HG02970 (cell line): ENCODE measurements at regions not wholly inside any gene's neighbourhood (a gene's known extent, or its start where the extent isn't known, plus 50 kb on each side); places are given as distances from the start of the nearest gene placed in this dataset.

Experiments used
- ATAC-seq: cut with Tn5 transposase; IDR thresholded peaks from one replicate; pipeline ENCODE4 v1.9.1; 2021; ENCODE audit warnings: mild to moderate bottlenecking, moderate library complexity, moderate number of reproducible peaks; ENCODE audit not compliant: unreplicated experiment, low FRiP score

DNA sequence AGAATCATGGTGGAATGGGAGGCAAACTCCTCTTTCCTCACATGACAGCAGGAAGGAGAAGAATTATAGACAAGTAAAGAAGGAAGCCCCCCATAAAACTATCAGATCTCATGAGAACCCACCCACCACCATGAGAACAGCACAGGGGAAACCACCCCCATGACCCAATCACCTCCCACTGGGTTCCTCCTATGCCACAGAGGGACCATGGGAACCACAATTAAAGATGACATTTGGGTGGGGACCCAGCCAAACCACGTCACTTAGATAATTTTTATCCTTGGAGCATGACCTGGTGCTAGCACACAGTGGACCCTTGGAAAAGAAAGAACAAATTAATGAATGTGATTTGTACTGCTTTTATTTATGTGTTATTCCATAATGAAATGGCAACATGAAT is 188.6 kb upstream of the NCKAP5 start:
- ATAC-seq = no peak

DNA sequence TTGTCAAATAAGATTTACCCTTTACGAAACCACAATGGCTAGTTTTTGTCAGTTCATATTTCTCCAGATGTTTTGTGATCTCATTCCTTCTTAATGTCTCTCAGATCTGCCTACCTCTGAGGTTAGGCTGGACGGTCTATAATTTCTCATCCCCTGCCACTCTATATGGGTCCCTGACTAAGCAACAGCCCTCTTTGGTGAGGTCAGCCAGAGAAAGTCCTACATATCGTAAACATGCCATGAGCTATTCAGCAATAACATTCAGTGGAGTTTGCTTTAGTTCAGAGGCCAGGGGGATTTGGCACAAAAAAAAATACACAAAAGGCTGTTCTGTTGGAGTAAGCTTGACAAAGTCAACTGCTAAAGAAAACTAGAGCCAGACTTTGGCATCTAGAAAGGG is 192.1 kb upstream of the NCKAP5 start:
- no peak for ATAC-seq

DNA sequence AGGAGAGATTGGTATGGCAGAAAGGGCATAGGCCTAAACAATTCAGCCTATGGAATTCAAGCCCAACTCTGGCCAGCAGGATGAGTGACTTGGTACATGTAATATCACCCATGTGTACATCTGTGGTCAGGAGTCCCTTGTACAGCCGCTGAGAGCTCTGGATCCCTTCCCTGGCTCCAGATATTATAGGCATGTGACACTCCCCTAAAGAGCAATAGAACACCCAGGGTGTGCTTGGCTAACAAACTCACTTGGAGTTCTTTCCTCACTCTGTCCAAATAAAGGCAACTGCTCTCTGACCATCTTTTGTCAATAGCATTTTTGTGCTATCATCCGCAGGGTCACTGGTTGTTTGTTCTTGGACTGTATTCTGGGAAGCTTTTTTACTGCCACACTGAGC is 197.4 kb upstream of the NCKAP5 start:
- ATAC-seq = no peak

DNA sequence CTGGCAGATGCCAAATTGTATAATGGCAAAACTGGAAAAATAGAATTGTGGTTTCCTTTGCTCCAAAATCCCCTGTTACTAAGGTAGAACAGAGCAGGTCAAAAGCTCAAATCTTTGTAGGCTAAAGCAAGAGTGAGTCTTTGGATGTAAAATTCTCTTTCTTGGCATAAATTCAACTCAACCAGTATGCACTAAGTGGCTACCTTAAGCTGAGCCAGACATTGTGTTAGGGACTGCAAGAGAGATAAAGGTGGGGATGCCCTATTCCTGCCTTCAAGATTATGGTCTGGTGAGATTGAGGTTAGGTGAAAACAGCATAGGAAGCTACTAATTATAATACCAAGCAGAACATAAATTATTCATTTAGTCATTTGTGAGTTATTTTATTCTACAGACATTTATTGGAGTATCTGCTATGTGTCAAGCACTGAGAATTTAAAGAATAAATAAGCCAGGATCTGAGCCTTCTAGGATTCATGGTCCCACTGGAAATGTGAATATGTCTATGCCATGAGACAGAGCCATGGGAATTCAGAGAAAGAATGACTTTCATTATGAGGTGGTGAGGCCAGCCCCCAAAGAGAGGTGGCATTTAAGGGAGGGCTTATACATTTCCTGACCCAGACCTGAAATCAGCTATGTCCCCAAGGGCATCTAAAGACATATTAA is 198.0 kb upstream of the NCKAP5 start:
- ATAC-seq = no peak

DNA sequence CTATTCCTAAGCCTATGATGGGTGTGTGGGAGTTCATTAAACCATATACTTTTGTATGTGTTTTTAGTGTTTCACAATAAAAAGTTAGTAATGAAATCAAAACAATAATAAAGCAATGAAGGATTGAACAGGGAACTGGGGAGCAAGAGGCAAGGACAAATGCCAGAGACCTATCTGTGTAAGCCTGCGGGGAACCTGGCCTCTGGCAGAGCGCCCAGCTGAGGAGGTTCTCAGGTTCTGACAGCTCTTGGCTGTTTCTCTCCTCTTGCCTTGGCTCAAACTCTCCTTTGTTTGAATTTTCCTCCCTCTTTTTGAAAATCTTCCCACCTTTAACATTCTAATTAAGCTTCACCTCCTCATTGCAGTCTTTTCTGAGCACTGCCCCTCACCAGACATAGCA is 200.0 kb upstream of the NCKAP5 start:
- ATAC-seq = no peak

DNA sequence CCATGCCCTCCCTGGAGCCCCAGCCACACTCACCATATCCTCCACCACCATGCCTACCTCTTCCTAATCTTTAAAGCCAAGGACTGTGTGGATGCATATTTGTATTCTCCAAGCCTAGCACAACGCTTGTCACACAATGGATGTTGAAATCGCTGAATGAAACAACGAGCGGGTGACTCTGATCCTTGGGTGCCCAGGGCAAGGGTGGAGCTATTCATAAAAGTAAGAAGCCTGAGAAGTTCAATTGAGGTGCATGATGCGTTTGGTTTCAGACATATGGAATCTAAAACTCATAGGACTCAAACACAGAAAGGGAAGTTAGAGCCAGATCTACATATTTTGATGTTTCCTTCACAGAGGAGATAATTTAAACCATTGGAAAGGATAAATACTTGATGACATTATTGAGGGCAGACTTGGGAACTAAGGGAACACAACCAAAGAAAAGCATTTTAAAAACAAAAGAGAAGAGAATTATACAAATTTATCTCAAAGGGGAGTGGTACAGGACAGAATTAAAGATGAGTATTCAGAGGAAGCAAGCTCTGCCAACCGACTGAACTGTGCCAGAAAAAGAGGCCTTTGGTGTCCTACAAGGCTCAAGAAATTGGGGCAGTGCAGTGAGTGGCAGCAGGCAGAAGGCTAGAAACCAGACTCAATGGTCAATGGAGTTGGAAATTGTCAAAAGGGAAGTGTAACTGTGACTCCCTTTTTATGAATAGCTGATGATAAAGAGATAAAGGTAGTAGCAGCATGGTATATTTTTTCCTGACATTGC is 200.6 kb upstream of the NCKAP5 start:
- ATAC-seq = no peak

DNA sequence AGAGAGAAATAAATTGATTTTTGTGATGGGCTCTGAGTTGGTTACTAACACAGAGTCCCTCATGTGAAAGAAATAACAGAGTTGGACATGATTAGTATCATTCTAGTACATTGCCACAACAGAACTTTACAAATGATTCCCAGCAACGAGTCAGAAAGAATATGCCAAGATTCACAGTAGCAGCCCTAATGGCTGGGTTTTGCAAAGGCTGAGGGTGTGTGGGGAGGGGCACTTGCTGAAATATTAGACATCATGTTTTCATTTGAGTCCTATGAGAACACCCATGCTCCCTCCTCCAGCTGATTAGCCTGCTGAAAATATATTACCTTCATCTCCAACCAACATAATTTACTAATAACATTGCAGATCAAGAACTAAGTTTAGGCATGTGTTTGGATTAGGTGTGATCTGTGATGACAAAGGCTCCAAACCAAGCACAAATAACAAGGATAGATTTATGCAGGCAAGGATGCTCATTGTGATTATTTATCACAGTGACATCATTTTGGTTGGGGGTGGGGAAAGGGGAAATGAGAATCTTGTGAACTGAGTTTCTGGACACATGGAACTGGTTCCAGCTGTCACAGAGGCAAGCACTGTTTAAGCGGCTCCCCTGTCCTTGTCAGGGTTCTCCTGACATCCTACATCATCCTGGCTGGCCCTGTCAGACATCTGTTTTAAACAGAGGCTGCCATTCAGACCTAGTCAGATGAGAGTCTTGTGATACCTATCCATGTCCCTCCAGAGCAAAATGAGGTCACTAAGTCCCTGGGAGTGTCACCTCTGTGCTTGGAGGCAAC is 205.8 kb upstream of the NCKAP5 start:
- no peak for ATAC-seq

DNA sequence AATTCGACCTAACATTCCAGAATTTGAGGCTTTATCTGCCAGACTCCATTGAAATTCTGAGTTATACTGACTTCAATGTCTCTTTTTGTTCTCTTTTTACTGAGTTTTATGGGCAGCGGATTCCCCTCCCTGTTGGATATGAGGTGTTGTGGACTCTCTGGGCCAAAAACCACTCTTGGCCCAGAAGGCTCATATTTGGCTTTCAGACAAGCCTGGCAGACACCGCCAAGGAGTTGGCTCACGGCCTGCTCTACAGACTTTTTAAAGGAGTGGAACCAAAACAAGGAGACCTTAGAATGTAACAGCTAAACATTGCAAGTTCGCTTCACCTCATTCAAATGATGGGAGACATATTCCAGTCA is 206.4 kb upstream of the NCKAP5 start:
- ATAC-seq = no peak

DNA sequence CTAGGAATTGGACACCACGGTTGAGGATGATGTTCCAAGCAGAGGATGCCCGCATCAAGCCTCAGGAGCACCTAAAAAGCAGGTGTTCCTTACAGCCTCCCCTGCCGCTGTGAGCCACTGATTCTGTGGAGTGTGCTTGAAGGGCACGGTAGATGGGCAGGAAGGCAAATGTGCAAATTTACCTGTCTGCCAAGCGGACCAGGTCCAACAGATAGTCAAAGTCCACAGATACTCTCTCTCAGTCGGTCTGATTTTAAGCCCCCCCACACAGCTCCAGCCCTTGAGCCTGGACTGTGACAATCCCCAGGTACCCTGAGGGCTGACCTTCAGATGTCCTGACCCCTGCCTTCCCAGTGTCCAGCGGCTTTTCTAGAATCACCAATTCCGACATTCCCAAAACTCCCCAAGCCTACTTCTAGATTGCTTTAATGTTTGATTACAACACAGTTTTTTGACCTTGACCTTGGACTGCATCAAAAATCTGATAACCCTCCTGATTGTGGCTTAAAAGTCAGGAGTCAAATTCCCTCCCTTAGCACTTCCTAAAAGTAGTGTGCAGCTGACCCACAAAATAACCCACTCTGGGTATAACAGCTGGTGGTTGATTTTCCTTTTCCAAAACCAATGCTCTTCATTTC is 208.8 kb upstream of the NCKAP5 start:
- no peak for ATAC-seq

DNA sequence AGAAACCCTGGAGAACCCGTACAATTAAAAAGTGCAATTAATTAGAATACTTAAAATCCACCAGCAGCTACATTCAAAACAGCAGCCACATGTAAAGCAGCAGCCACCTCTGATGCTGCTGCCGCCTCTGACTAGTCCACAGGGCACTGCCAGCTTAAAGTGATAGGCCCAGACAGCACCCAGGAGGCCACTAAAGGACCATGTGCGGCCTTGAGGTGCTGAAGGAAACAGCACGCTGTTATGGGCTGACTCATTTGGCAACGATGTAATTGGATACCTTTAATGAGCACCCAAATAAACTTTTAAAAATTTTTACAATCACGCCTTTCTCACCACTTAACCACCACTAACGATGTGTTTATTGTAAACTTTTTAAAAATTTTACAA is 209.3 kb upstream of the NCKAP5 start:
- ATAC-seq = no peak

DNA sequence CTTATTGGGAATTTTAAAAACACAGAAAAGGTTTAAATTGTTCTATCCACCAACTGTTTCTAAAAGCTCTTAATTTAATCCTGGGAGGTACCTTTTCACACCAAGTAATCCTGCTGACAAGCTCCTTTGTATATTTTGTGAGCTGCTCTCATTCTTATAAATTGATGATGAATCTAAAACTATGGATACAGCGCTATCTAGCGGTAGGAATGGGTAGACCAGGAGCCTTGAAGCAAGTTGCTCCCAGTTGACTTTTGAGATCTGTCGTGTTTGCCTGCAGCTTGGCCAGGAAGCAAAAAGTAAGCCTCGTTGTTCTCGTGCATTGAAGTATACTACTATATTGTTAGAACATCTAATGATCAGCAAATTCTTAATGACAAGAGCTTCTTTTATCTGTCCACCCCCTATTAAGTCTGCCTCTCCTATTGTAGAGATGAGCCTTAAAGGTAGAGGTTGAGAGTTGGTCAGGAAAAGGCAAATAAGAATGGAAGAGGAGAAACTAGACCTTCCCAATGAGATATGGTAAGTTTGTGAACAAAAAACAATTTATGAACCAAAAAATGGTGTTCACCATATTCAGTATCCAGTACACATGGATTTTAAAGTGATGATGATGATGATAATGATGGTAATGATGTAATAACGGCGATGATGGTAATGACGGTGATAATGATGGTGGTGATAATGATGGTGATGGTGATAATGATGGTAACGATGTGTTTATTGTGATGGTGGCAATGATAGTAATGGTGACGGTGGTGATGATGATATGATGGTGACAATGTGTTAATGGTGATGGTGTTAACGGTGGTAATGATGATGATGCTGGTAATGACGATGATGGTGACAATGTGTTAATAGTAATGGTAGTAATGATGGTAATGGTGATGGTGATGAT is 212.1 kb upstream of the NCKAP5 start:
- ATAC-seq = no peak

DNA sequence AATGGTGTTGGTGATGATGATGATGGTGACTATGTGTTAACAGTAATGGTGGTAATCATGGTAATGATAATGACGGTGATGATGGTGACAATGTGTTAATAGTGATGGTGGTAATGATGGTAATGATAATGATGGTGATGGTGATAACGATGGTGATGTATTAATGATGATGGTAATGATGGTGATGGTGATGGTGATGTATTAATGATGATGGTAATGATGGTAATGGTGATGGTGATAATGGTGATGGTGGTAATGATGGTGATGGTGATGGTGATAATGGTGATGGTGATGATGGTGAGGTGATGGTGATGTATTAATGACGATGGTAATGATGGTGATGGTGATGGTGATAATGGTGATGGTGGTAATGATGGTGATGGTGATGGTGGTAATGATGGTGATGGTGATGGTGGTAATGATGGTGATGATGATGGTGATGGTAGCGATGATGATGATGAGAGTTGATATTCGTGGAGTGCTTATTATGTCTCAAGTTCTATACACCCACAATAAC is 212.8 kb upstream of the NCKAP5 start:
- ATAC-seq = no peak

DNA sequence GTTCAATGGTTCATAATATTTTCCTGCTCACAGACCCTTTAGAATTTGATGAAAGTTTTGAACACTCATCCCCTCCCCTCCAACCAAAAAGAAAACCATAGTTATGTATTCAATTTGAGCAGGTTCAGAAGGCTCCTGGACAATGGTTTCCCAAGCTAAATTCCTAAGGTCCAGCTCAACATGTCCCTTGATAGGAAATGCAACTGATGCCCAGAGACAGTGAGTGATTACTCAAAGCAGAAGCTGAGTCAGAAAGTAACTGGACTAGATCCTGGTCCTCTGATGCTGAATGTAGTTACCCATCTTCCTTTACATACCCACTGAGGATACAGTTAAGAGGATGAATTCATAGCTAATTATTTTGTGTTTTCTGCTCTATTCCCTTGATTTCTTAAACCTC is 218.9 kb upstream of the NCKAP5 start:
- no peak for ATAC-seq

DNA sequence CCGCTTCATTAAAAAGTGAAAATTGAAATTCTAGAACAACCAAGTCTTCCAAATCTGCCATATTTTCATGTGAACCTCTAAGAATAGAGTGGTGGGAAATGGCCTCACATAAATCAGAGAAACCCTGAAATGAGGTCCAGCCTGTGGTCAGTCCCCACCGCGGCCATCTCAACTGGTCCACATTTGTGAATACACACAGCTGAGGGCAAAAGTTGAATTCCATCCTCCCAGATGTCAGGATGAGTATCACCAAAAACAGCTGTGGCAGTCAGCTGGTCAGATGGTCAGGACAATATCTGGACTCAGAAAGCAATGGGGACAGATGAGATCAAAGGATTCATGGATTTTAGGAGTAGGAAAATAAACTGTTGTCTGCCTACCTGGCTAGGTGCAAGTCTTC is 219.4 kb upstream of the NCKAP5 start:
- no peak for ATAC-seq

DNA sequence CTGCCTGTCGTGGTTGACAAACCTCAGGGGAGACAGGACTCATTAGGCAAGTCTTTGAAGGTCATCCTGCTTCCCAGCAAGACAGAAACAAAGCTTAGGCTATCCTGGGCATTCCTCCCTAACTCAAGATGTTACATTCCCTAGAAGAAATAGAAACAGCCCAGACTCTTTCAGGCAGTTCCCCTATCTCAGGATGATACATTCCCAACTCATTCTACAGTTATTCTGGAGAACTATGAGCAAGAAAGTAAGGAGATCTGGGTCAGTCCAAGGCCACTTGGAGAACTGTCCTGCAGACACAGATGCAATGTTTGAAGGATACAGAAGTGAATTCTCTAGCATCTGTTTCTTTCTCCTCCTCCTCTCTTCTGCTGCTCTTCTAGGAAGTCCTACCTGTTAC is 220.1 kb upstream of the NCKAP5 start:
- ATAC-seq = no peak

DNA sequence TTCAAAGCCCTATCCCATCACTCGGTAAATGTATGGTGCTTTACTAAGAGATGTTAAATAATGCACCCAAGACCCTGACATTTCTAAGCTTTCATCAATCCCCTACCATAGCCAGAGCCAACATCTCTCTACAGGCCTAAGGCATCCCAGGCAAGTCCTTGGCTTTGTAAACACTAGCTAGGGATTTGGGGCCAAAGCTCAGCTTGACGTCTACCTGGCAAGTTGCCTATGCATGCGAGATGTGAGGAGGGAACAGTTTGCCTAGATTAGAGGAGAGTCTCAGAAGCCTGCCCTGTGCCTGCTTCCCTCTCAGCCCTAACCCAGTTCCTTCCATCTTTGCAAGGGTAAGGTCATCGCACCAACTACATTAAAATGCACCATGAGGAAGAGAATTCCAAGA is 221.5 kb upstream of the NCKAP5 start:
- ATAC-seq = no peak

DNA sequence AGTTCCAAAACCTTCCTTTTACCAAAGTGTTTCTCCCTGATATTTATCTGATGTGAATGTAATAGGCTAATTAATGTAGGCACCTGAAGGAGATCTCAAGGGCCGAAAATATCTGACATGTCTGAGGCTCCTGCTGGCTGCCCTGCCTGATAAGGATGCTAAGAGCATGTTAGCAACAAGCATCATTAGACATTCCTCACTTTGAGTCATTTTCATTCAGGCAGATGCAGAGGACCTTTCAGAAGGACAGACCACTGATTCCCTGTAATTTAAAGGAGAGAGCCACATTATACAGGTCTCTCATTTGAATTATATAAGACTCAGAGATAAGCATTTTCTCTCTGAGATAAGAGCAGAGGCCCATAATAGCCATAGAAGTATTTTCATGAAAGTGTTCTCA is 222.4 kb upstream of the NCKAP5 start:
- no peak for ATAC-seq

DNA sequence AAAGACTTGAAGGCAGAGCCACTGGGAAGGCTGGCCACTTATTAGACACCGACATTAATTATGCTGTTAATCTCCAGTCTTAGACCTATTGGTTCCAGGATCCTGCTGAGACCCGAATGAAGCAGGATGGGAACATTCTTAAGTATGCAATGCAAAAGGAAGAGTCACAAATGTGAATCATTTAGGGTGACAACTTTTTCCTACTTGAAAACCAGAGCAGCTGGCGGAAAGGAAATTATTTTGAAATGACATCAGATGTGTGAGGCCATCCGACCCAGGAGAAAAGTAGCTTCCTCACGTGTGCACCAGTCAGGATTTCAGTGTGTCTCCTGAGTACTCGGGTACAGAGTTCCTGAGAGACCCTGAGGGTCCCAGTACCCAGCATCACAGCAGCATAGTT is 222.9 kb upstream of the NCKAP5 start:
- no peak for ATAC-seq

DNA sequence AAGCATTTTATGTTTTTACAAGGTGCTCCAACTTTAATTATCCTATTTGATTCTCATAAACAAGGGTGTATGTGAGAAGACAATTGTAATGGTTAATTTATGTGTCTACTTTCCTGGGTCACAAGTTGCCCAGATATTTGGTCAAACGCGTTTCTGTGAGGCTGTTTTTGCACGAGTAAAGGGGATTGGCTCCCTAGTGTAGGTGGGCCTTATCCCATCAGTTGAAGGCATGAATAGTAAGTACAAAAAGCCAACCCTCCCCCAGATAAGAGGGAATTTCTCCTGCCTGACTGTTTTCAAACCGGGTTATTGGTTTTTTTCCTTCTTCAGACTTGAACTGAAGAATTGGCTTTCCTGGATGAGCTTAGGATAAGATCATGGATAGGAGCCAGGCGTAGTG is 224.0 kb upstream of the NCKAP5 start:
- ATAC-seq = no peak

DNA sequence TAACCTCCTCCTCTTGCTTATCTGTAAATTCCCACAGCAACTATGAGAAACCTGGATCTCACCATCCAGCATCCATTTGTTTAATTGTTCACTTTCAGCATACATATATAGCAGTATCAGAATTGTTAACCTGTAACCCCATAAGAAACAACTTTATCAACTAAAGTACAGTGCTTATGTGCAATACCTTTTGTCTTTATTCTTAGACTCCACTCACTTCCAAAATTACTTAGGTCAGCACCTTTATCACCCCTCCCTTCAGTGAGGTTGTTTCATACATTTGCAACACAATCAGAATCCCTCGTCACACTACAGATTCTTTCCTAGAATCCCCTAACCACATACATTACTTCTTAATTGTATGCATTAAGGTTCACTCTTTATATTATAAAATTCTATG is 225.9 kb upstream of the NCKAP5 start:
- ATAC-seq = no peak
